Vagina (tissue), 2 donors: ENCODE measurements at regions not wholly inside any gene's neighbourhood (a gene's known extent, or its start where the extent isn't known, plus 50 kb on each side); places are given as distances from the start of the nearest gene placed in this dataset.
A peak's percentile ranks its signal among the peaks of the same experiment; 100 is the strongest.

Experiments used
- DNase-seq, 2 donors: peaks; one replicate each; pipeline ENCODE4 v3.0.0-alpha.2; 2017; ENCODE audit errors: extremely low spot score in 2 of 2
- H3K27ac ChIP-seq: fragments of 200-600 bp; sonication (generic); one replicate; pipeline ENCODE4 v1.5.1; 2019
- H3K27me3 ChIP-seq: fragments of 200-600 bp; sonication (generic); one replicate; pipeline ENCODE4 v1.5.1; 2019
- H3K36me3 ChIP-seq, 2 donors: fragments of 200-600 bp; sonication (generic); one replicate each; pipeline ENCODE4 v1.5.1; 2017 to 2019
- H3K4me1 ChIP-seq: fragments of 200-600 bp; sonication (generic); one replicate; pipeline ENCODE4 v1.5.1; 2019
- H3K4me3 ChIP-seq, 2 donors: fragments of 200-600 bp; sonication (generic); 1 replicate in 1 of 2; 2 replicates in 1 of 2; pipeline ENCODE4 v1.5.1; 2016 to 2019
- H3K9me3 ChIP-seq: fragments of 200-600 bp; sonication (generic); one replicate; pipeline ENCODE4 v1.5.1; 2019
- POLR2A ChIP-seq, 2 donors: fragments of 450-650 bp; IDR thresholded peaks; one replicate each; pipeline ENCODE4 v1.6.1; 2017; ENCODE audit warnings: antibody characterized with exemption in 2 of 2, mild to moderate bottlenecking in 2 of 2, moderate library complexity in 2 of 2
- POLR2AphosphoS5 ChIP-seq, 2 donors: sonication (generic); formaldehyde crosslinking; IDR thresholded peaks; one replicate each; pipeline ENCODE4 v1.9.0; 2017; ENCODE audit warnings: antibody characterized with exemption in 2 of 2, mild to moderate bottlenecking in 2 of 2, low read depth in 1 of 2; ENCODE audit not compliant: insufficient read depth in 1 of 2
- intact Hi-C: fragments of 100-400 bp; cut with DNase I; formaldehyde crosslinking; loops from one replicate; pipeline ENCODE4 v1.15.1; 2023
- TF ChIP-seq, protein P1 (sequence below), 3 experiments: fragments of 450-650 bp in 2 of 3; fragments of 200-600 bp in 1 of 3; sonication (generic) in 1 of 3; IDR thresholded peaks; one replicate each; pipeline ENCODE4 v1.5.1; 2017 to 2019; ENCODE audit warnings: antibody characterized with exemption in 3 of 3, mild to moderate bottlenecking in 2 of 3, moderate library complexity in 2 of 3

DNA sequence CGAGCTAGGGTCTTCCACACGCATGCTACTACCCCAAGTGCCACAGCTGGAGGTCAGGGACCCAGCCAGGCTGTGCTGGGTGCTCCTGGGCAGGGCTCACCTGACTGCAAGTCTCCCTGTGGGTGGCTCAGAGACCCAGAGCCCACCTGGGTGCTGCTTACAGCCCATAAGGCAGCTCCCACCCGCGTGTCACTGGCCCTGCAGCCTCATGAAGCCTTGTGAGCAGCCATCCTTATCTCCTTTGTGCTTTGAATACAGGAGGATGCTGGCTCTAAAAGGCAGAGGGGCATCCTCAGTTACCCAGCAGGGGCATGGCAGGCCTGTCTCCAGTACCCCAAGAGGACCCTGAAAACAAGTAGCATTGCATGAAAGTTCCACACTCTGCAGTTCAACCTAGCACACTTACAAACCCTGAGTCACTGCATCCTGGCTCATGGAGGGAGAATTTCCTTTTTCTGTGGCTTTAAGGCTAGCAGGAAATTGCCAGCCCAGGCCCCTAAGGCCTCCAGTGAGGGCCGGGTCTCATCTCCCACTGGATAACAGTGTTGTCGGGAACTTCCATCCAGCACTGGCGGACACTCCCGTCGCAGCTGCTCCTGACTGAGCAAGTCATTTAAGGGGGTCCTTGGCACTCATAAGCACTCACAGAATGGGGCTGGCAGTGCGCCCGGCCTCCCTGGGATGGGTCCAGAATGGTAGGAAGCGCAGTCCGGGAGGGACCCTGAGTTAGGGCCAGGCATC is 137.1 kb downstream of the RPIA start:
- H3K36me3 ChIP-seq, result no peaks in the 10 kb centered on the region
- H3K27ac ChIP-seq, result no peak overlapping the region
- H3K4me1 ChIP-seq, result no peaks in the 10 kb centered on the region
- no peaks in the 10 kb centered on the region for H3K27me3 ChIP-seq
- no peak for TF ChIP-seq POLR2A (IDR thresholded peaks at IDR 0.05)
- TF ChIP-seq POLR2AphosphoS5 (IDR thresholded peaks at IDR 0.05; ENCODE audit: insufficient read depth in 1 of 2, low read depth in 1 of 2), result no peak
- TF ChIP-seq, protein P1, sequence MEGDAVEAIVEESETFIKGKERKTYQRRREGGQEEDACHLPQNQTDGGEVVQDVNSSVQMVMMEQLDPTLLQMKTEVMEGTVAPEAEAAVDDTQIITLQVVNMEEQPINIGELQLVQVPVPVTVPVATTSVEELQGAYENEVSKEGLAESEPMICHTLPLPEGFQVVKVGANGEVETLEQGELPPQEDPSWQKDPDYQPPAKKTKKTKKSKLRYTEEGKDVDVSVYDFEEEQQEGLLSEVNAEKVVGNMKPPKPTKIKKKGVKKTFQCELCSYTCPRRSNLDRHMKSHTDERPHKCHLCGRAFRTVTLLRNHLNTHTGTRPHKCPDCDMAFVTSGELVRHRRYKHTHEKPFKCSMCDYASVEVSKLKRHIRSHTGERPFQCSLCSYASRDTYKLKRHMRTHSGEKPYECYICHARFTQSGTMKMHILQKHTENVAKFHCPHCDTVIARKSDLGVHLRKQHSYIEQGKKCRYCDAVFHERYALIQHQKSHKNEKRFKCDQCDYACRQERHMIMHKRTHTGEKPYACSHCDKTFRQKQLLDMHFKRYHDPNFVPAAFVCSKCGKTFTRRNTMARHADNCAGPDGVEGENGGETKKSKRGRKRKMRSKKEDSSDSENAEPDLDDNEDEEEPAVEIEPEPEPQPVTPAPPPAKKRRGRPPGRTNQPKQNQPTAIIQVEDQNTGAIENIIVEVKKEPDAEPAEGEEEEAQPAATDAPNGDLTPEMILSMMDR (IDR thresholded peaks at IDR 0.05), result no peak
- DNase-seq, result no peak
- H3K9me3 ChIP-seq, result no peaks in the 10 kb centered on the region
- intact Hi-C loops, result no loop called here
- H3K4me3 ChIP-seq, result no peak overlapping the region

DNA sequence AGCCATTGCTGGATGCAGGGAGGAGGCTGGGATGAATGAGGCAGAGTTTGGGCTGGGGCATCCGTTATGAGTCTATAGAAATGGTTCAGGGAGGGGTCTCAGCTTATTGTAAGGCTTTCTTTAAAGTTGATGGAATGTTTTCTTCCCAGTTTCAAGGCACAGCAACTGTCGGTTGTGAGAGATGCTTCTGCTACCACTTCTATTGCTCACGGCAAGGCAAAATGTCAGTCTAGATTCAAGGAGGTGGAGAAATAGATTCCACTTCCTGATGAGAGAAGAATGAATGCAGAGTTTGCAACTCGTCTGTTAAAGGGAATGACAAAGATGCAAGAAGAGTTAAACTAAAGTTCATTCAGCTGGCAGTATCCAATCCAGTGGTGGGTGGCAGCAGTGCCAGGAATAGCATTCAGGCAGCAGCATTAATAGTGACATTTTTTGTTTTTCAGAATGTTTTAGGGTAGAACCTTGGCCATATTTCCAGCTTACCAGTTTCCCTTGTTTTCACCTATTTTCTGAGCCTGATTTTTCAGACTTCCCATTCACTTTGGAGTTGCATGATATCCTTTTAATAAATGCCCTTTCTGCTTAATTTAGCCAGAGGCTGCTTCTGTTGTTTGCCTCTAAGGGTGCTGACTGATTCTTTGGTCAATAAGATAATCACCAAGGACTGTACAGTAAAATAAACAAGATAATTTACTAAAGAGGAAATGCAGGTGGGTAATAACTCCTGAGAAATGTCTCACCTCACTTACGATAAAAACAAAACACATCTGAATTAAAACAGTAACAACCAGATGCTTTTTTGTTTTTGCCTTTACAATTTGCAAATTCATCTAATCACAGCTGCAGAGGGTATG is 138.4 kb downstream of the RPIA start:
- intact Hi-C loops, result no loop called here
- Histone ChIP-seq H3K36me3 (no peaks in the 10 kb centered on the region), H3K9me3 (no peaks in the 10 kb centered on the region), H3K27ac (no peak overlapping the region), H3K4me1 (no peaks in the 10 kb centered on the region), H3K27me3 (no peaks in the 10 kb centered on the region), H3K4me3 (no peak overlapping the region)
- TF ChIP-seq, protein P1 (IDR thresholded peaks at IDR 0.05), result no peak
- TF ChIP-seq POLR2AphosphoS5 (IDR thresholded peaks at IDR 0.05; ENCODE audit: insufficient read depth in 1 of 2, low read depth in 1 of 2) (no peak), POLR2A (IDR thresholded peaks at IDR 0.05) (no peak)
- DNase-seq, result no peak

DNA sequence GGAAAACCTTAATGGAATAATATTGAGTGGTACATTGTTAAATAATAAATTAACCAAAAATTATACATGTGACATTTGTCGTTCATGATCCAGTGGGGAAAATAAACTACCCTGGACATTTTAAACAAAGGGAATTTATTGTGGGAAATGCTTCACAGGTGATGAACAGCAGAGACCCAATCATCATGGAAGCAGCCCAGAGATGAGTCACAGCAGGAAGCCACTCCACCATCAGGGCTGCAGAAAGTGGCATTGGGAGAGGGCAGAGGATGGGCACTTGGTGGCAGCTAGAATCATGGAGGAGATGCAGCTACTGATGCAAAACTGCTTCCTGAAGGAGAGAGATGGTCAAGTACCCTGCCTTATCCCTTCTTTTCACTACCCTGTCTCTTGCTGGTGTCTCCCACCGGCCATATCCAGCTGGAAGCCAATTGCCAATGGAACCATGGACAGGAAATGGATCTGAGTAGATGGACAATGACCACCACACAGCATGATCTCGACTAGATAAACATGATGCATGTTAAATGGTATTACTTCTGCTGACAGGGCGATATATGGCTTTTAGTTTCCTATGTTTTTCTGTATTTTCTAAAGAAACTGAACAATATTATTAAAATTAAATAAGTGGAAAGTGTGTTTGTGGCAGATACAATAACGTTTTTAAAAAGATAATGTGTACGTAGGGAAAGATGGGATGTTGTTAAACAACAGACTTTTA is 139.8 kb downstream of the RPIA start:
- Histone ChIP-seq H3K4me3 (no peak overlapping the region), H3K4me1 (no peaks in the 10 kb centered on the region), H3K27me3 (no peaks in the 10 kb centered on the region), H3K9me3 (no peaks in the 10 kb centered on the region), H3K36me3 (no peaks in the 10 kb centered on the region), H3K27ac (no peak overlapping the region)
- DNase-seq, result no peak
- intact Hi-C loops, result no loop called here
- TF ChIP-seq POLR2AphosphoS5 (IDR thresholded peaks at IDR 0.05; ENCODE audit: insufficient read depth in 1 of 2, low read depth in 1 of 2), result no peak
- TF ChIP-seq, protein P1 (IDR thresholded peaks at IDR 0.05), result no peak
- TF ChIP-seq POLR2A (IDR thresholded peaks at IDR 0.05), result no peak

DNA sequence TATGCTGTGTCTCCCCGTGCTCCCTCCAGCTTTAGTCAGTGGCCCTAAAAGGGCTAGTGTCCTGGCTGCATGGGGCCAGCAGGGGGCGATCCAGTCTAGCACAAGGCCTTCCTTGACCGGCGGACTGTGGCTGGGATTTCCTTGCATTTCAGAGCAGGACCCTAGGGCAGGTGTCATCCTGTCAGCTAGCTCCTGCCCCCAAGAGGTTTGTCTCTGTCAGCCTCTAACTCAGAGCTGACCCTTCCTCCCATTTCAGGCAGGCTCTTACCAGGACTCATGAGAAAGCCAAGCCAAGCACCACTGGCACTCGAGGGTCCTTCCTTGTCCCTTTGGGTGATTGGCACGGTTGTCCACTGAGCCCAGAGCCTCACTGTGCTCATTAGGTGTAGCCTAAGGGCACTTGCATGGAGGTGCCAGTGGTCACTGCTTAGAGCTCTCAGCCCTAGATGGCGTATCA is 140.3 kb downstream of the RPIA start:
- no peaks in the 10 kb centered on the region for H3K9me3 ChIP-seq
- no peaks in the 10 kb centered on the region for H3K27me3 ChIP-seq
- no peak overlapping the region for H3K27ac ChIP-seq
- TF ChIP-seq POLR2AphosphoS5 (IDR thresholded peaks at IDR 0.05; ENCODE audit: insufficient read depth in 1 of 2, low read depth in 1 of 2), result no peak
- TF ChIP-seq, protein P1 (IDR thresholded peaks at IDR 0.05), result peak in 1 of 3 experiments; percentile 19
- H3K4me3 ChIP-seq, result no peak overlapping the region
- H3K36me3 ChIP-seq, result no peaks in the 10 kb centered on the region
- no peak for DNase-seq
- H3K4me1 ChIP-seq, result no peaks in the 10 kb centered on the region
- intact Hi-C loops, result no loop called here
